HG02870 (cell line): ENCODE measurements at regions not wholly inside any gene's neighbourhood (a gene's known extent, or its start where the extent isn't known, plus 50 kb on each side); places are given as distances from the start of the nearest gene placed in this dataset.
A peak's percentile ranks its signal among the peaks of the same experiment; 100 is the strongest.

ENCODE experiments used
- ATAC-seq: cut with Tn5 transposase; IDR thresholded peaks from one replicate; pipeline ENCODE4 v1.9.1; 2021; ENCODE audit warnings: mild to moderate bottlenecking, moderate library complexity; ENCODE audit not compliant: unreplicated experiment

GRCh38 chr5:68406767-68407241 lies 191.2 kb downstream of the PIK3R1 start:
- ATAC-seq = peak; percentile 86

GRCh38 chr5:68407311-68408239 lies 192.0 kb downstream of the PIK3R1 start:
- ATAC-seq = no peak

GRCh38 chr5:68408345-68408871 lies 192.9 kb downstream of the PIK3R1 start:
- ATAC-seq = no peak

GRCh38 chr5:68409259-68409658 lies 193.7 kb downstream of the PIK3R1 start:
- ATAC-seq = no peak

GRCh38 chr5:68411161-68411560 lies 195.6 kb downstream of the PIK3R1 start:
- ATAC-seq = no peak

- ATAC-seq = no peak
Observed at GRCh38 chr5:68415177-68416085, 199.9 kb downstream of the PIK3R1 start.

- ATAC-seq = no peak
Observed at GRCh38 chr5:68416714-68417113, 201.2 kb downstream of the PIK3R1 start.

GRCh38 chr5:68418201-68418600 lies 202.6 kb downstream of the PIK3R1 start:
- ATAC-seq = no peak

- ATAC-seq = no peak
Observed at GRCh38 chr5:68418680-68419079, 203.1 kb downstream of the PIK3R1 start.

- ATAC-seq = no peak
Observed at GRCh38 chr5:68419081-68419636, 203.6 kb downstream of the PIK3R1 start.

GRCh38 chr5:68419637-68420452 lies 204.3 kb downstream of the PIK3R1 start:
- ATAC-seq = no peak

- ATAC-seq = no peak
Observed at GRCh38 chr5:68420476-68421344, 205.2 kb downstream of the PIK3R1 start.

- ATAC-seq = no peak
Observed at GRCh38 chr5:68421485-68422220, 206.1 kb downstream of the PIK3R1 start.

- ATAC-seq = peak; percentile 78
Observed at GRCh38 chr5:68423154-68423811, 207.7 kb downstream of the PIK3R1 start.

- peak; percentile 69 for ATAC-seq
Observed at GRCh38 chr5:68424799-68425537, 209.4 kb downstream of the PIK3R1 start.

- ATAC-seq = no peak
Observed at GRCh38 chr5:68426586-68426985, 211.0 kb downstream of the PIK3R1 start.

GRCh38 chr5:68428231-68428811 lies 212.8 kb downstream of the PIK3R1 start:
- no peak for ATAC-seq
